SU-DHL-6 (cell line): ENCODE measurements at regions not wholly inside any gene's neighbourhood (a gene's known extent, or its start where the extent isn't known, plus 50 kb on each side); places are given as distances from the start of the nearest gene placed in this dataset.

Source experiments
- H2AFZ ChIP-seq: fragments of 200-600 bp; sonication (generic); 2 replicates; pipeline ENCODE4 v1.6.1; 2014; ENCODE audit warnings: low read depth, mild to moderate bottlenecking, moderate library complexity, mixed read lengths, antibody characterized with exemption, low read length; ENCODE audit not compliant: severe bottlenecking
- H3F3A ChIP-seq: fragments of 200-600 bp; shearing (Covaris generic); 2 replicates; pipeline ENCODE4 v1.6.0; 2016; ENCODE audit warnings: antibody characterized with exemption, mild to moderate bottlenecking; ENCODE audit not compliant: insufficient read depth
- H3K27ac ChIP-seq: fragments of 200-600 bp; sonication (generic); 2 replicates; pipeline ENCODE4 v1.5.1; 2016; ENCODE audit warnings: low read depth, mild to moderate bottlenecking, low read length, moderate library complexity, mixed read lengths
- H3K27me3 ChIP-seq: fragments of 200-600 bp; sonication (generic), shearing (Covaris generic); 2 replicates; pipeline ENCODE4 v1.6.0; 2014; ENCODE audit warnings: mild to moderate bottlenecking, low read length
- H3K36me3 ChIP-seq: fragments of 200-600 bp; sonication (generic); 2 replicates; pipeline ENCODE4 v1.6.1; 2014; ENCODE audit warnings: mild to moderate bottlenecking, low read length, mixed read lengths
- H3K4me2 ChIP-seq: fragments of 300-600, 200-600 bp; shearing (Covaris generic), sonication (generic); 2 replicates; pipeline ENCODE4 v1.6.0; 2014; ENCODE audit warnings: low read length, low read depth, mild to moderate bottlenecking; ENCODE audit not compliant: poor library complexity, severe bottlenecking
- H3K4me3 ChIP-seq: fragments of 200-600 bp; sonication (generic); 2 replicates; pipeline ENCODE4 v1.5.1; 2014; ENCODE audit warnings: antibody characterized with exemption, low read length, mild to moderate bottlenecking, mixed read lengths; ENCODE audit not compliant: insufficient read depth, poor library complexity, severe bottlenecking
- H3K79me2 ChIP-seq: fragments of 200-600 bp; sonication (generic); 2 replicates; pipeline ENCODE4 v1.6.1; 2014; ENCODE audit warnings: mild to moderate bottlenecking, low read length, moderate library complexity; ENCODE audit not compliant: insufficient read depth
- H3K9ac ChIP-seq: fragments of 200-600 bp; sonication (generic); 2 replicates; pipeline ENCODE4 v1.7.0; 2014; ENCODE audit warnings: mild to moderate bottlenecking, low read length
- H3K9me2 ChIP-seq: fragments of 200-600 bp; sonication (generic); replicated peaks from 2 replicates; pipeline ENCODE4 v1.6.1; 2014; ENCODE audit warnings: low read length; ENCODE audit not compliant: insufficient read depth
- H3K9me3 ChIP-seq: fragments of 200-600 bp; sonication (generic); 2 replicates; pipeline ENCODE4 v1.6.1; 2014; ENCODE audit warnings: low read length, mixed read lengths; ENCODE audit not compliant: insufficient read depth
- H4K20me1 ChIP-seq: fragments of 200-600 bp; sonication (generic); 2 replicates; pipeline ENCODE4 v1.6.1; 2014; ENCODE audit warnings: low read depth, mild to moderate bottlenecking, antibody characterized with exemption, low read length, moderate library complexity, mixed read lengths
- EZH2phosphoT487 ChIP-seq: fragments of 200-600 bp; sonication (generic), shearing (Covaris generic); conservative IDR thresholded peaks from 2 replicates; pipeline ENCODE4 v1.6.1; 2018; ENCODE audit warnings: mild to moderate bottlenecking, antibody characterized with exemption, low read length, moderate library complexity, mixed read lengths
- TF ChIP-seq, protein P1 (sequence below): fragments of 200-600 bp; sonication (generic); IDR thresholded peaks from one replicate; pipeline ENCODE4 v1.5.1; 2017; ENCODE audit warnings: antibody characterized with exemption, mild to moderate bottlenecking, low read length, moderate library complexity; ENCODE audit not compliant: insufficient read depth, poor library complexity, severe bottlenecking

DNA sequence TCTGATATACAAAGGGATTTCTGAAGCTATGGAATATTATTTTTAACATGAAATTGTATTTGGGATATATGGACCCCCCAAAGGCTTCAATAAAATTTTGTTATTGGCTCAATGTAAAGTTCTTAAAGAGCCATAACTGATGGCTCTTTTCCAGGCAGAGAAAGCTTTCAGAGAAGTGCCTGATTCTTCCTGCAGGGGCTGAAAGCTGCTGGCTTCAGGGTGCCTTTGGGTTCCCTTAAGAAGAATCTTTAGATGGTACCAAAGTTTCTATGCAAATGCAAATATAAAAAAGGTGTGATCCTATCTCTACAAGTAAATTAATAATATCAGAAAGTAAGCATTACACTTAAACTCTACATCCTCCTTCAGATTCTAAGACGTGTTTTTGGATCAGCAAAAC is 72.6 kb downstream of the NR2F2 start:
- no peak overlapping the region for H3K4me2 ChIP-seq
- no peaks in the 10 kb centered on the region for H3K36me3 ChIP-seq
- no peaks in the 10 kb centered on the region for H3K9me3 ChIP-seq
- H3K9me2 ChIP-seq: no peaks in the 10 kb centered on the region
- TF ChIP-seq, protein P1, sequence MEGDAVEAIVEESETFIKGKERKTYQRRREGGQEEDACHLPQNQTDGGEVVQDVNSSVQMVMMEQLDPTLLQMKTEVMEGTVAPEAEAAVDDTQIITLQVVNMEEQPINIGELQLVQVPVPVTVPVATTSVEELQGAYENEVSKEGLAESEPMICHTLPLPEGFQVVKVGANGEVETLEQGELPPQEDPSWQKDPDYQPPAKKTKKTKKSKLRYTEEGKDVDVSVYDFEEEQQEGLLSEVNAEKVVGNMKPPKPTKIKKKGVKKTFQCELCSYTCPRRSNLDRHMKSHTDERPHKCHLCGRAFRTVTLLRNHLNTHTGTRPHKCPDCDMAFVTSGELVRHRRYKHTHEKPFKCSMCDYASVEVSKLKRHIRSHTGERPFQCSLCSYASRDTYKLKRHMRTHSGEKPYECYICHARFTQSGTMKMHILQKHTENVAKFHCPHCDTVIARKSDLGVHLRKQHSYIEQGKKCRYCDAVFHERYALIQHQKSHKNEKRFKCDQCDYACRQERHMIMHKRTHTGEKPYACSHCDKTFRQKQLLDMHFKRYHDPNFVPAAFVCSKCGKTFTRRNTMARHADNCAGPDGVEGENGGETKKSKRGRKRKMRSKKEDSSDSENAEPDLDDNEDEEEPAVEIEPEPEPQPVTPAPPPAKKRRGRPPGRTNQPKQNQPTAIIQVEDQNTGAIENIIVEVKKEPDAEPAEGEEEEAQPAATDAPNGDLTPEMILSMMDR: no peak
- no peak for TF ChIP-seq EZH2phosphoT487
- H3K27ac ChIP-seq: no peak overlapping the region
- no peak overlapping the region for H3K9ac ChIP-seq
- no peaks in the 10 kb centered on the region for H4K20me1 ChIP-seq
- no peak overlapping the region for H3K4me3 ChIP-seq
- H3K27me3 ChIP-seq: no peaks in the 10 kb centered on the region
- no peak overlapping the region for H2AFZ ChIP-seq
- no peaks in the 10 kb centered on the region for H3F3A ChIP-seq
- H3K79me2 ChIP-seq: no peaks in the 10 kb centered on the region

DNA sequence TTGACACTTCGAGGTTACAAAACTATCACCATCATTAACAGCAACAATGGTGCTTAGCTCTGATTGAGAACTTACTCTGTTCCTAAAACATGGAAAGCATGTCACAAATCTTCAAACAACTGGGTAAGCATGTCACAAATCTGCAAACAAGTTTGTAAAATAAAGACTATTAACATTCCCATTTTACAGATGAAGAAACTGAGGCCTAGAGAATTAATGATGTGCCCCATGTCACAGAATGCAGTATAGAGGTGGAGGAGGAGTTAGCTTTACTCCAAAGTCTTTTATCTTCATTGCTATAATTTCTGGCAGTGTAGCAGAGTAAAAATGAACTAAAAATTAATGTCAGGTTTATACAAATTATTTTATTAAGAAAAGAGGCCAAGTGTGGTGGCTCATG is 73.4 kb downstream of the NR2F2 start:
- H3K9ac ChIP-seq: no peak overlapping the region
- no peaks in the 10 kb centered on the region for H3K9me3 ChIP-seq
- H3K4me2 ChIP-seq: no peak overlapping the region
- no peak overlapping the region for H2AFZ ChIP-seq
- H4K20me1 ChIP-seq: no peaks in the 10 kb centered on the region
- H3K27ac ChIP-seq: no peak overlapping the region
- H3K4me3 ChIP-seq: no peak overlapping the region
- no peaks in the 10 kb centered on the region for H3K9me2 ChIP-seq
- no peaks in the 10 kb centered on the region for H3K27me3 ChIP-seq
- H3K36me3 ChIP-seq: no peaks in the 10 kb centered on the region
- no peaks in the 10 kb centered on the region for H3F3A ChIP-seq
- no peaks in the 10 kb centered on the region for H3K79me2 ChIP-seq
- TF ChIP-seq EZH2phosphoT487: no peak
- TF ChIP-seq, protein P1: no peak

DNA sequence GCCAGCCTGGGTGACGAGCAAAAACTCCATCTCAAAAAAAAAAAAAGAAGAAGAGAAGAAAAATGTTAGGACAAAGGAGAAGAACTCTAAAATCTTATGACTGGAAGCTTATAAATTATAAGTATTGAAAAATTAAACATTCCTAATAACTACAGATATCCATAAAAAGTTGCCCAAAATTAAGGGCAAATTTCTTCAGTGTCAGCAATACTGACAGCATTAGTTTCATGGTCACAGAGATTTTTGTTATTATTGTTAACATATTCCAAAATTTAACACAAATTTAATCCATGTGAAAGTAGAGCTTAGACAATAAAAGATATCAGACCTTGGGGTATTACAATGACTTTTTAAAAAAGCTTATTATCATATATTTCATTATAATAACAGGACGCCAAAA is 74.1 kb downstream of the NR2F2 start:
- no peak overlapping the region for H3K27ac ChIP-seq
- TF ChIP-seq EZH2phosphoT487: no peak
- TF ChIP-seq, protein P1: no peak
- H3K27me3 ChIP-seq: no peaks in the 10 kb centered on the region

More for the DNA sequence above, 74.1 kb downstream of the NR2F2 start:
- Histone ChIP-seq H3K4me2 (no peak overlapping the region), H3K79me2 (no peaks in the 10 kb centered on the region), H3K9me2 (no peaks in the 10 kb centered on the region), H2AFZ (no peak overlapping the region), H3K36me3 (no peaks in the 10 kb centered on the region), H4K20me1 (no peaks in the 10 kb centered on the region), H3K9me3 (no peaks in the 10 kb centered on the region), H3K4me3 (no peak overlapping the region), H3F3A (no peaks in the 10 kb centered on the region), H3K9ac (no peak overlapping the region)
